ENCODE measurements at regions not wholly inside any gene's neighbourhood (a gene's known extent, or its start where the extent isn't known, plus 50 kb on each side); places are given as distances from the start of the nearest gene placed in this dataset.
"Not testable (repeated sequence)": the region's sequence is repeated elsewhere in the genome, so short reads cannot be mapped to it uniquely, and the experiment has no call there.

DNA sequence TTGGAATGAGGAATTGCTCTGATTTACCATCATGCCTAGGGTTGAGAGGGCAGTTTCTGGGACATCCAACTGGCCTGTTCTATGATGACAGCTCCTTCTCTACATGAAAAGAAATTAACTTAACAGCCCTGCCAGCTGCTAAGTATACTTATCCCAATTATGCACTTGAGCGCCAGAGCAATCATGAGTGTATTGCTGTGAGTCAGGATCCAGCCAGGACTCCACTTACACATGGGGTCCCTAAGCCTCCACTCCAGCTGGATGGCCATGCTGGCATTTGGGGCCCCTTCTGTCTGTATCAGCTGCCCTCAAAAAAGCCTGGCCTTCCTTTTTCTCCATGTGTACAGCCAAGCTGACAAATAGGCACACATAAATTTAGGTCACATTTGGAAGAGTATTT lies 481.9 kb downstream of the TMX3 start:
- DNase-seq (ENCODE audit: low spot score), result no peak

DNA sequence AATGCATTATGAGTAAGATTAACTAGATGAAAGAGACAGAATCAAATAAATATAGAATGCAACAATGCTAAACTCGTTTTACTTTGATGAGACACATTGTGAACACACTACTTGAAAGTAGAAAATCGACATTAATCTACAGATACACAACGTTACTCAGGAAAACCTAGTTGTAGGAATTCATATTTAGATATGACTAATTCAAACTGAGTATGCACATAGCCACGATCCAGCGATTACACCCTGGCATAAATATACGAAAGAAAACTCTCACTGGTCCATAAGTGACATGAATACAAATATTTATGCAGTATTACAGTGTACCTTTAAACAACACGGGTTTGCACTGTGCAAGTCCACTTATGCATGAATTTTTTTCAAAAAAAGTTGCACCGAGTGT lies 485.6 kb downstream of the TMX3 start:
- DNase-seq (ENCODE audit: low spot score), result no peak

GRCh38 chr18:68221111-68221724 lies 493.7 kb downstream of the TMX3 start:
- DNase-seq (ENCODE audit: low spot score), result no peak

- DNase-seq (ENCODE audit: low spot score), result no peak
Measured at GRCh38 chr18:68220458-68220857, 494.4 kb downstream of the TMX3 start.

GRCh38 chr18:68219872-68220271 lies 495.0 kb downstream of the TMX3 start:
- DNase-seq (ENCODE audit: low spot score), result no peak

GRCh38 chr18:68219274-68219673 lies 495.6 kb downstream of the TMX3 start:
- no peak for DNase-seq (ENCODE audit: low spot score)

- DNase-seq (ENCODE audit: low spot score), result no peak
Measured at GRCh38 chr18:68215931-68216330, 499.0 kb downstream of the TMX3 start.

- DNase-seq (ENCODE audit: low spot score), result no peak
Measured at GRCh38 chr18:68186039-68186438, 528.9 kb downstream of the TMX3 start.

DNA sequence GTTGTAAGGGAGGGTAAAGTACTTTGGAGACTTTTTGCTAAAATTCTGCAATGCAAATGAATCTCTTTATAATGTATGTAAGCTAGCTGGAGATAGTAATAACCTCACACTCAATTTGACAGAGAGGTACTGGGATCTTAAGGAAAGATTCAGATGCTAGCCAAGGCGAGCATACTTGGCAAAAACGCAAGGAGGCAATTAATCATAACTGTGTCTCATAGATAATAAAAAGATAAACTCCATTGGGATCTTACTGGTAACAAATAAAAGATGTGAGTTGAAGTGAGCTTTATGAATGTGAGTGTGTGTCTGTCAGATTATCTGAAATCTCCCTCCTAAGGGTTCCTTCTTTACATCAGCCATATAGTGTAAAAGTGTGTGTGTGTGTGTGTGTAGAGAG lies 533.0 kb downstream of the TMX3 start:
- no peak for DNase-seq (ENCODE audit: low spot score)

- DNase-seq (ENCODE audit: low spot score), result no peak
Measured at GRCh38 chr18:68179811-68180210, 535.1 kb downstream of the TMX3 start.

GRCh38 chr18:68178921-68179320 lies 536.0 kb downstream of the TMX3 start:
- DNase-seq (ENCODE audit: low spot score), result no peak

DNA sequence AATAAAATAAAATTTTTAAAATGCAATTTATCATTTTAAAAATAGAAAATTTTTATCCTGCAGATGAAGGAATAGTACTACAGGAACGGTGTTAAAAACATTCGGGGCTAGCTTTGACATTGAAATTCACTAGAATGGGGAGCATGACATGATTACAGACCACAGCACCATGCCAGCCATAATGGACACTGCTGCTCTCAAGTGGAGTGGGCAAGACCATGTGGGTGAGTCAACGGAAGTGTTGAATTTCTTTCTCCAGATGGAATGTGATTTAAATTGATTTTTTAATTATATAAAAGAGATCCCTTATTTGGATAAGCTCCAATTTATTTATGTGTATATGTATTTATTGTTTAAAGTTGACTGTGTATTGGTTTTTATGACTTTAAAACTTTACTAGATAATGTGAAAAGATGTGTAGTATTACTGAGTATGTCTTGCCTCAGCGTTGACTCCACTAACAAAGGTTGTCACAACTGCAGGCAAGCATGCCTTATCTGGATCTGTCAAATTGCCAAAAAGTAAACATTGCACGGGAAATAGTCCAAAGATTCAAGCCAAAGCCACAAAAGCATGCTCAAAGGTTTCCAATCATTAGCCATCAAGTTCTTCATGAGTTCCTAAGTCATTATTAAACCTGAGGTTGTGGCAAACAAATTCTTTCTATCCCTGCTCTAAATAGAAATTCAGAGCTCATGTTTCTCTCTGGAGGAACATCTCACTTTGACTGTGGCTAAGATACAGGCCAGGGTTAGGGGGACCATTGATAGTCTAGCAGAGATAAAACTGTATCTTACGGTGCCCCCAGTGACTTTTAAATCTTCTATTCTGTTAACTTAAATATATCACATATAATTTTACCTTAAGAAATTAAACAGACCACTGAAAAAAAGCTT lies 536.9 kb downstream of the TMX3 start:
- DNase-seq (ENCODE audit: low spot score), result no peak

DNA sequence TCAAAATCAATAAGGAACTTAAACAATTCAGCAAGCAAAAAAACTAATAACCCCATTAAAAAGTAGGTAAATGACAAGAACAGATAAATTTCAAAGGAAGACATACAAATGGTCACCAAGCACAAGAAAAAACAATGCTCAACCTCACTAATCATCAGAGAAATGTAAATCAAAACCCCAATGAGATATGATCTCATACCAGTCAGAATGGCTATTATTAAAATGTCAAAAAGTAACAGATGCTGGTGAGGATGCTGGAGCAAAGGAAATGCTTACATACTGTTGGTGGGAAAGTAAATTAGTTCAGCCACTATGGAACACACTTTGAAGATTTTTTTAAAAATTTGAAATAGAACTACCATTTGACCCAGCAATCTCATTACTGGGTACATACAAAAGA lies 538.0 kb downstream of the TMX3 start:
- DNase-seq (ENCODE audit: low spot score), result no peak

DNA sequence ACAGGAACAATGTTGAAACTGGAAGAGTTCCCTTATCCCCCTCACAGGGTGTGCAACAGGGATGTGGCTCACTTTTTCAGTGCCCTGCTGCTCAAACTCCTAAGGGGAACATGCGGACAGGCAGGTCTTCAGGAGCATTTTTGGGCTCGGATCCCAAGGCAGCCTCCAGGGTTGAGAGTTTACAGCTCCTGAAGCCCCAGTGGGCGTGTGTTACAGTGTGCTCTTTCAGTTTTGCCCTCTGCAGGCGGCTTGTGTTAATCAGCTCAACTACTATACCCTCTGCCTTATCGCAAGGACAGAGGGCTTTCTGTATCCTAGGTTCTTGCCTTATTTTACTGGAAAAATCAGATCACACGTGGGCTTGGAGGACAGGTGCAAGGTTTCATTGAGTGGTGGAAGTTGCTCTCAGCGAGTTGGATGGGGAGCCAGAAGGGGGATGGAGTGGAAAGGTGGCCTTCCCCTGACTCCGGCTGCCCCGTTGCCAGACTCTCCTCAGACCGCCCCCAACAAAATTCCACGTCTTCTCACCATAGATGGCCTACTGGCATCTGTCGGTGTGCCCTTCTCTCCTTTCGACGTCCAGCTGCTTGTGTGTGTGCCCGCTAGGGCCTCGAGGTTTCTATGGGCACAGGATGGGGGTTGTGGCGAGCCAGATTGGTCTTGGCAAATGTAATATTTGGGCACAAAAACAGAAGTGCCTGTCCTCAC lies 541.9 kb downstream of the TMX3 start:
- no peak for DNase-seq (ENCODE audit: low spot score)

GRCh38 chr18:68164909-68165308 lies 550.0 kb downstream of the TMX3 start:
- no peak for DNase-seq (ENCODE audit: low spot score)

DNA sequence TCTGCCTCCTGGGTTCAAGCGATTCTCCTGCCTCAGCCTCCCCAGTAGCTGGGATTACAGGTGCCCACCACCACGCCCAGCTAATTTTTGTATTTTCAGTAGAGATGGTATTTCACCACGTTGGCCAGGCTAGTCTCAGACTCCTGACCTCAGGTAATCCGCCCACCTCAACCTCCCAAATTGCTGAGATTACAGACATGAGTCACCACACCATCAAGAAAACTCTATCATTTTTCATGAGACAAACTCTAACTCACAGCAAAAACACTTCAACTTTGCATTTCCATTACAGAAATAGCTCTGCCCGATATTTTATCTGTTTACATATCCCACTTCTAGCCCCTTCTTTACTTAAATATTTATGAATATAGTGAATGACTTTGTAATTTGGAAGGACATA lies 561.1 kb downstream of the TMX3 start:
- not testable (repeated sequence) for DNase-seq (ENCODE audit: low spot score)

- no peak for DNase-seq (ENCODE audit: low spot score)
Measured at GRCh38 chr18:68152770-68153169, 562.1 kb downstream of the TMX3 start.

- no peak for DNase-seq (ENCODE audit: low spot score)
Measured at GRCh38 chr18:68150961-68151360, 563.9 kb downstream of the TMX3 start.

DNA sequence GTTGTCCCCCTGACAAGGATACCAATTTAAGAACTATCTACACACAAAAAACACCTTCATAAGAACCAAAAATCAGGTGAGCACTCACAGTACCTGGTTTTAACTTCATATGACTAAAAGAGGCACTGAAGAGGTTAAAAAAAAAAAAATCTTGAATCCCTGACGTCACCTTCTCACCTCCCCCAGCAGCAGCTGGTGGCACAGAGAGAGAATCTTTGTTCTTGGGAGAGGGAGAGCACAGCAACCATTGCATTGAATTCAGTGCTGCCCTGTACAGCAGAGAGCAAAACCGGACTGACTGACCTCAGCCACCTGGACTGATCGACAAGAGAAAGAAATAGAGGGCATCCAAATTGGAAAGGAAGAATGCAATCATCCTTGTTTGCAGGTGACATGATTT lies 566.0 kb downstream of the TMX3 start:
- no peak for DNase-seq (ENCODE audit: low spot score)

GRCh38 chr18:68147728-68148127 lies 567.2 kb downstream of the TMX3 start:
- DNase-seq (ENCODE audit: low spot score), result no peak

- DNase-seq (ENCODE audit: low spot score), result no peak
Measured at GRCh38 chr18:68121826-68122225, 593.1 kb downstream of the TMX3 start.

GRCh38 chr18:68121308-68121707 lies 593.6 kb downstream of the TMX3 start:
- DNase-seq (ENCODE audit: low spot score), result no peak

- DNase-seq (ENCODE audit: low spot score), result no peak
Measured at GRCh38 chr18:68114989-68115388, 598.5 kb upstream of the DSEL start.
